Non-pigmented ciliary epithelial cell (primary cell): ENCODE measurements at regions not wholly inside any gene's neighbourhood (a gene's known extent, or its start where the extent isn't known, plus 50 kb on each side); places are given as distances from the start of the nearest gene placed in this dataset.
A peak's percentile ranks its signal among the peaks of the same experiment; 100 is the strongest.
"Not testable (repeated sequence)": the region's sequence is repeated elsewhere in the genome, so short reads cannot be mapped to it uniquely, and the experiment has no call there.

ENCODE experiments used
- DNase-seq: peaks from one replicate; pipeline ENCODE4 v3.0.0-alpha.2; 2010; ENCODE audit warnings: low read depth

DNA sequence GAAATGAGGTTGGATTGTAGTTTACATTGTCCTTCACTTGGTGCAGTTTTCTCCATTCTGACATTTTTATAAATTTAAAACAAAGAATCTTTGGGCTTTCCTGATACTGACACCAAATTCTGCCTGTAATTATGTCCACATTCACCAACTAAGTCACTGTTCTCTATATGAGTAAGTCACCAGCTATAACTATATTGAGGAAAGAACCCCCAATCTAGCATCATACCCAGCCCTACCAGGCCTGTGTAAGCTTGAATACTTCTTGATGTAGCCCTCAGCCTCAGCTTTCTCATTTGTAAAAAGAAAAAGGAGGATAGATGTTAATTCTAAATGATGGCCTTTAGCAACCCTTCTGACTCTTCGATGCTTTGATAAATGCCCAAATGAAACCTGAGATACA lies 112.7 kb upstream of the FST start:
- DNase-seq: no peak

DNA sequence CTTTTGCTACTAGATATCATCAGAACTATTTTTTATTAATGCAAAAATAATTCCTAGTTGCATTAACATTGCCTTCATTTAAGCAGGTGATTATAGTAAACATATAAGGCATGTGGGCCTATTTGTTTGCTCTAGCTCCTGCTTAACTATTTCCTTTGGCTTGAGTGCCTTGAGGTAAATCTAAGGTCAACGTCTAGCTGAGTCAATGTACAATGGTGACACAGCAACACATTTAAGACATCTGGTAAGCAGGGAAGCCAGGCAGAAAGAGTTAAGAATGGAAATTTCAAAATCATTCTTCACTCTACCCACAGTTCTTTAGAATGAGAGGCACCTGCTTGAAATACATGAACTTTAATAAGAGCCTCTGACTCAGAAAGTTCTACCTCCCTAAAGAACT lies 111.9 kb upstream of the FST start:
- DNase-seq: no peak

DNA sequence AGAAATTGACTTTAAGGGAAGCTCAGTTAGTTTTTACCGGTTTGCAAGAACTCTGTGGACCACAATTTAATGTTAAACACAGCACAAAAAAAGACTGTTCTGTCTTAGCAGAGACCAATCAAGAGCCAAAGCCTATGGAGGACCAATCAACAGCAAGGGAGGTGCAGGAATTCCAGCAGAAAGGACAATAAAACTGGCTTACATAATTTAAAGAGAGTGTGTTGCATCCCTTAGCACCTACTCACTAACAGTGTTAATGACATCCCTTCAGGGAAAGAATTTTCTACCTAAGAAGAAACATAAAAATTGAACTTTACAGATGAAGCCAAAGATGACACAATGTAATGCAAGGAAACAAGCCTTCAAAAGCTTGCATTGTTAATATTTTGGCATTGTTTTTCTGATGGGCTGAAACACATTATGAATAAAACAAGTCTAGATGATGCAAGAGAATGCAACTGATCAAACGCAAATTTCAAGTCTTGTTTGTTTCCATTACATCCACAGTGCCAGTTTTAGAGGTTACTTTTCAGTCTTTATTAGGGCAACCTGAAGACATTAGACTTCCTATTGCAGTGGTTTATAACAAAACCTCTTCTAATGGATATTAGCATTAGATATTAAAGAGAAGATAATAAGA lies 111.3 kb upstream of the FST start:
- no peak for DNase-seq

DNA sequence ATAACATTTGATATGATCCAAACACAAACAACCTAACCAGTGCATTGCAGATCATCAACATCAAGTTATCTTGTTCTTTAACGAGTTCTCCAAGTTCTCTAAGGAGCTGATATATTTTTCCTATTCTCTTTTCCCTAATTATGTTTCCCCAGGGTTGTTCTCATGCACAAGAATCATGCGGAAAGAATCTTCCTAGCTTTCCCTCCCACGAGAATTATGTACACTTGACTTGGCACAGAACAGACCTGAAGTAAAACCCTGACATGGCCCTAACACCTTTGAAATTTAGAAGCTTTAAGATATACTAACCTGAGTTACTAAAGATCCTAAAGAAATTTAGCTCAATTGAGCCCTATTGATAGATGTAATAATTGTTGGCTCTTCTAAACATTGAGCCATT lies 110.7 kb upstream of the FST start:
- no peak for DNase-seq

DNA sequence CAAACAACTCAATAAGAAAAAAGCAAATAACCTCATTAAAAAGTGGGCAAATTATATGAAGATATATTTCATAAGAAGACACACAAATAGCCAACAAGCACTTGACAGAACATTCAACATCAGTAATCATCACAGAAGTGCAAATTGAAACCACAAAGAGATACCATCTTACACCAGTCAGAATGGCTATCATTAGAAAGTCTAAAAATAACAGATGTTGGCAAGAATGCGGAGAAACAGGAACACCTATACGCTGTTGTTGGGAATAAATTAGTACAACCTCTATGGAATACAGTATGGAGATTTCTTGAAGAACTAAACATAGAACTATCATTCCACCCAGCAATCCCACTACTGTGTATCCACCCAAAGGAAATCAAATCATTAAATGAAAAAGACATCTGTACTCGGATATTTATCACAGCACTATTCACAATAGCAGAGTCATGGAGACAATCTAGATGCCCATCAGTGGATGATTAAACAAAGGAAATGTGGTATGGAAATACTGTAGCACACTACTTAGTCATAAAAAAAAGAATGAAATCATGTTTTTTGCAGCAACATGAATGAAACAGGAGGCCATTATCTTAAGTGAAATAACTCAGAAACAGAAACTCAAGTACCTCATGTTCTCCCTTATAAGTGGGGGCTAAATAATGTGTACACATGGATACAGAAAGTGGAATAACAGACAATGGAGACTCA lies 106.8 kb upstream of the FST start:
- DNase-seq: no peak

DNA sequence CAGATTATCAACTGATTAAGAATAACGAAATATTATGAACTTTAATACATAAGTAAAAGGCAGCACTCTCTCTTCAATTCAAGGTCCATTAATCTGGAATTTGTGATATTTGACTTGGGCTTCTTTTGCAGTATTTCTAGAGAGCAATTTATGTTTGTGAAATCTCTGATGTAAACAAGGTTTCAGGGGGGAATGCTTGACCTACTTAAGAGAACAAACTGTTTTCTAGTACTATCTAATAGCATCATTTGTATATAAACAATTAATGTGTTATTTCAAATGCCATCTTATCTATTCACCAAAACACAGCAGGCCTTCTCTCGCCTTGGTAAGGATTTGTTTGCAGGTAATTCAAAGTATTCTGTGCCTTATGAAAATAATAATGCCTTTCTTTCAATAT lies 103.6 kb upstream of the FST start:
- no peak for DNase-seq

DNA sequence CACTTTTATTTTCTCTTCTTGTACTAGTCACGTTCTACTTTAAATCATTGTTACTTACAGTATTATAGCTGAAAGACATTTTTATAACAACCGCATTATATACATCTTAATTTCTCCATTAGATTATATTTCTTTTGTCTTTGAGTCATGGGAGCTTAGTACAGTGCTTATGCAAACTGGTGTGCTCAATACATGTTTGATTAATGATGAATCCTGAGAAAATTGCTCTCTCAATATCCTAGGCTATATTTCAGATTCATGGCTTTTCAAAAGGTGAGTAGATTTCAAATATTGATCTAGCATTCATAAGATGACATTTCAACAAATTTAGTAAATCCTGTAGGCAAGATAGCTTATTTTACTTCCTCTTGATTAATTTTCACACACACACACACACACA lies 102.2 kb upstream of the FST start:
- DNase-seq: no peak

DNA sequence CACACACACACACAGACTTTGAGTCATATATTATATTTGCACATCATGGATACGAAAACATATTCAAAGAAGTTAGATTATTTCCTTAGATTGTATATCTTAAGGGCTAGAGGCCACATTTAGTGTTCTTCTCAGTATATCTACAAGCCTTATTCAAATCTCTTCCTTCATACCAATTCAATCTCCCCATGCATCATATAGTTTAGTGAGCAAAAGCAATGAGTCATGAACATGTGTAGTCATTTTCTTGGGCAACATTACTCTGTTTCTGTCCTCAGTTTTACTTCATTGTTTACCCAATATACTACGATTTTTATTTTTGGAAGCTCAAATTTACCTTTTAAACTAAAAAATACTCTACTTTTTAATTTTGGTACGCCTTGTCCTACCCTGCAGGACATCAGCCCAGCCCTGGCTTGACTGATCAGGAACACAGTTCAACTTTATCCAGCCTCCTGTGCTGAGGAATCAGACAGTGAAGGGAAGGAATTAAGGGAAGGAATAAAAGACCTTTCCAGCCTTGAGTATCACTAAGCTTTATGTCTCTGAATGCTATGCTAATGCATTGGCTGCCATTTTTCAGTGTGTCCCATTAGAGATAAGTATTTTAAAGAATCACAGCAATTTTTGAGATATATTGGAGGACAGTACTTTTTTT lies 101.7 kb upstream of the FST start:
- DNase-seq: no peak

DNA sequence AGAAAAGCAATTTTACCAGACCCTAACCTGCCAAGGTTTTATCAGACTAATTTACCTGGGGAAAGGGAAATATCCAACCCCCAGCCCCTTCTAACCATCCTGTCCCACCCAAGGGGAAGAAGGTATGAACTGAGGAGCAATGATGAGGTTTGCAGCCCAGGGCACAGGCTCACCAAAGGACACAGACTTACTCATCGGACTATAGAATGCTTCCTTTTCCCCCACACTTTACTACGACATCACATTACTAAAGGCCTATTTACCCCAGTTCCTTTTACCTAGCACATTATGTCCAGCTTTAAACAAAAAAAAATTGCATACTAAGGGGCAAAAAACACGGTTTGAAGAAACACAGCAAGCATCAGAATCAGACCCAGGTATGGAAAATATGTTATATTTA lies 94.1 kb upstream of the FST start:
- DNase-seq: no peak

DNA sequence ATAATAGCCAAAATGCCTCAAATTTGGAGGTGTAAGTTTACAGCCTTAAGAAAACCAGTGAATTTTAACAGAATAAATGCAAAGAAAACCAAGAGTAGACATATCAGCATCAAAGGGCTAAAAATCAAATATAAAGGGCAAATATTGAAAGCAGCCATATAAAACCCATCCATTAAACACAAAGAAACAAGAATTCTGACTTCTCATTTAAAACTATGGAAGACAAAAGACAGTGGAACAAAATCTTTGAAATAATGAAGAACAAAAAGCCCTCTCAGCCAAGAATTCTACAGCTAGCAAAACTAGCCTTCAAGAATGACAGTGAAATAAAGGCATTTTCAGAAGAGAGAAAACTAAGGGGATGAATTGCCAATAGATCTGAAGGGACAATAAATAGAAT lies 91.3 kb upstream of the FST start:
- no peak for DNase-seq

DNA sequence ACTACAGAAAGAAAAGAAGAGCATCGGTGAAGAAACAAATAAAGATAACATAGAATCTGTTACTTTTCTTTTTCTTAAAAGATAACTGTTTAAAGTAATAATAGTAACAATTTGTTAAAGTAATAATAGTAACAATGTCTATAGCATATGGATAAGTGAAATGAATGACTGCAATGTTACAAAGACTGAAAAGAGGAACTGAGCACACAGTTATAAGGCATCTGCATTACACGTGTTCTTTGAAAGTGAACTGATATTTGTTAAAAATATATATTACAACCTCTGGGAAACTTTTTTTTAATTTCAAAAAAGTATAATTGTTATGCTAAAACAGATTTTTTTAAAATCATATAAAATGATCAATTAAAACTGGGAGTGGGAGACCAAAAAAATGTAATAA lies 88.4 kb upstream of the FST start:
- DNase-seq: no peak

DNA sequence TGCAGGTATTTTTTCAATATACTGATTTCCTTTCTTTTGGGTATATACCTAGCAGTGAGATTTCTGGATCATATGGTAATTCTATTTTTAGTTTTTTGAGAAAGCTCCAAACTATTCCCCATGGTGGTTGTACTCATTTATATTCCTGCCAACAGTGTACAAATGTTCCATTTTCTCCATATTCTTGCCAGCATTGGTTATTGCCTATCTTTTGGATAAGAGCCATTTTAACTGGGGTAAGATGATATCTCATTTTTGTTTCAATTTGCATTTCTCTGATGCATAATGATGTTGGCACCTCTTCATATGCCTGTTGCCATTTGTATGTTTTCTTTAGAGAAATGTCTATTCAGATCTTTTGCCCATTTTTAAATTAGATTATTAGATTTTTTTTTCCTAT lies 85.6 kb upstream of the FST start:
- no peak for DNase-seq

DNA sequence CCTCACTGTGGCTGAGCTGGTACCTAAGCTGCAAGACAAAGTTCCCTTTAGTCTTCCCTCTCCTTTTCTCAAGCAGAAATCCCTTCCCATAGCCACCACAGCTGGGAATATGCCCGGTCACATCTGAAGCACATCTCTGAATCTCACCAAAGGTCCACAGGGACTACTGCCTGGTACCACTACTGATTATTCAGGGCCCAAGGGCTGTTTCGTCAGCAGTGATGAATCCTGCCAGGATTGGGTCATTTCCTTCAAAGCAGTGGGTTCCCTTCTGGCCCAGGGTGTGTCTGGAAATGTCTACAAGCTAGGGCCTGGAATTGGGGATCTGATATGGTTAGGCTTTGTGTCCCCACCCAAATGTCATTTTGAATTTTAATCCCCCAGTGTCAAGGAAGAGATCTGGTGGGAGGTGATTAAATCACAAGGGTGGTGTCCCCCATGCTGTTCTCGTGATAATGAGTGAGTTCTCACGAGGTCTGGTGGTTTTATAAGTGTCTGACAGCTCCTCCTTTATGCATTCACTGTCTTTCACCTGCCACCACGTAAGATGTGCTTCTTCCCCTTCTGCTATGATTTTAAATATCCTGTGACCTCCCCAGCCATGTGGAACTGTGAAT lies 83.2 kb upstream of the FST start:
- DNase-seq: no peak

DNA sequence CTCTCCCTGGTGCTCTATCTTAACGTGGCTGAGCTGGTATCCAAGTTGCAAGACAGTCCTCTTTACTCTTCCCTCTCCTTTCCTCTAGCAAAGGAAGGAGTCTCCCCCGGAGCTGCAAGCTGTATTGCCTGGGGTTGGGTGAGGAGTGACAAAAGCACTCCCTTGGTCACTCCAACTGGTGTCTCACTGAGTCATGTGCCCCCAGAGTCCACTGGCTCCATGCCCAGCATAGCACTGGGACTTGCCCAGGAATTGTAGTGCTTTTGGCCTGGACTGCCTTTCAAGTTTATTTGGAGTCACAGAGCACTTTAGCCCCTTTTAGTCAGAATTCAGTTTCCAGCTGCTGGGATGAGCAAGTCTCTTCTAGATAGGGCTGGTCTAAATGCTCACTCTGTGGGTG lies 82.6 kb upstream of the FST start:
- no peak for DNase-seq

DNA sequence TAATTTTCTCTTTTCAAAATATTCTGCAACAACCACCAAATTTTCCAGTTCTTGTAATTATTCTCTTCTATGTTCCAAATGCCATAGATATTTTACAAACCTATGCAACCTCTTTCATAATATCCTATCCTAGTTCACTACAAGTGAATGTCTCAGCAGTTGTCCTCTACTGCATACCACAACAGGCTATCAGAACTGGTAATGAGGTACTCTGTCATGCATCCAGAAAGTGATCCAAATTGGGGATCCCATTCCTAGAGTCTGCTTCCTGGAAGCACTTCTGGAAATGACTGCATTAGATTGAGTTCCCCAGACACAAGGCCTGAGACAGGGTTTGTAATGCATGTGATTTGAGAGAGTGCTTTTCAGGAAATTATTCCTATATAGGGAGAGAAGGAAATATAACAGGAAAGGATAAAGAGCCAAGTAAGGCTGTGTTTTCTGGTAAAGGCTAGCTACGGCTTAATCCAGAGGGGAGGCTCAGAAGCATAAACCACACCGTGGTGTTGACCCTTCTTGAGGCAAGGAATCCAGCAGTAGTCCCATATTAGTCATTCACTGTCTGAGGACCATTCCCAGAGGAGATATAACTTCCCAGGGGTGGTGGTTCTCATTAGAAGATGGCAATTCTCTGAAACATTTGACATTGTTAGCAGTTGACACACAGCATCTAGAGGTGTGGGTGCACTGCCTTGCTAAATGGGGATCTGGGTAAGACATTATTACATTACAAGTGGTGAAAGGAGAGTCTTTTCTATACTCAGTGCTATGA lies 80.3 kb upstream of the FST start:
- DNase-seq: no peak

DNA sequence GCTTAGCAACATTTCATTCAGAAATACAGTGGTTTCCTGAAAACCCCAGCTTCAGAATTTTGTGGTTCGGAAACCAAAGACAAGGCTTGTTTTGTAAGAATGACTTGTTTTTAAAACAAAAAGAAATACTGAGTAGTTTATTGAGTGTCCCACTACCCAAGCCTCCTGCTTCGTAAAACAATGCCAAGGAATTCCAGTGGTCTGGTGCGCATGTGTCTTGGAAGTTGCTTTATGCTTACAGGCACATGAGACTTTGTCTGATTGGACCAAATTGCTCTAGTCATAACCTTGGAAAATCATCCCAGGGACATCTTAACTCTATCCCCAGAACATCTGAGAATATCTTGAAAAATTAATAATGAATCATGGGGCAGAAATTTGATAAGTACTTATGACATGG lies 77.1 kb upstream of the FST start:
- DNase-seq: no peak

DNA sequence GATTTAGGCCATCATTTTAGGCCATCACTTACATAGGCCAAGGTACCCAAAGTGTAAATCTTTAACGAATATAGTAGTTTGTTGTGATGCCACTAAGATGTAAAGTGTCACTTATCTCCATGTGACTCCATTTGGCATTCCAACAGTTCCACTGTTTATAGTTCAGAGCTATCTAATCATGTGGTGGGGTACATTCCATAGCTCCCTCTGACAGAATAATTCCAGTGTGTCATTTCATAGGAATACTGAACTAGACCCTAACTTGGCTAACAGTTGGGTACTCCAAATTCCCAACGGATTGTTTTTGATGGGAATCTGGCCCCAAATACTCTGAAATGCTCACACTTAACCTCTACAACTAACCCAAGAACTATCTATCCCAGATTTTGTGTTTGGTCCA lies 76.7 kb upstream of the FST start:
- no peak for DNase-seq

DNA sequence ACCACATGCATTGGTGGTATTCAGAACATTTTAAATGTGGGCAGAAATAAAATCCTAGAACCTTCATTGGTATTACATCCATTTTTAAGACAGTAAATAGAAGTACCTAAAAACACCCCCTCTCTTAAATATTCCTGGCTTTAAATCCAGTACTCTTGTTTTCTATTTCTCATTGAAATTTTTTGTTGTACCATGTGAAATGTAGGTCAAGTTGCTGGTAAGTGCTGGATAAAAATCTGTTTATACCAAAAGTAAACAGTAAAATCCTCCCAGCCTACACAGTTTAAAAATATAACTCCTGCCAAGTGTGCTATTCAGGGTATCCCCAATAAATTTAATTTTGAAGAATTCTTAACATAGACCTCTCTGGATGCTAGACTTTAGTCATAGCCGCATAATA lies 75.0 kb upstream of the FST start:
- no peak for DNase-seq

DNA sequence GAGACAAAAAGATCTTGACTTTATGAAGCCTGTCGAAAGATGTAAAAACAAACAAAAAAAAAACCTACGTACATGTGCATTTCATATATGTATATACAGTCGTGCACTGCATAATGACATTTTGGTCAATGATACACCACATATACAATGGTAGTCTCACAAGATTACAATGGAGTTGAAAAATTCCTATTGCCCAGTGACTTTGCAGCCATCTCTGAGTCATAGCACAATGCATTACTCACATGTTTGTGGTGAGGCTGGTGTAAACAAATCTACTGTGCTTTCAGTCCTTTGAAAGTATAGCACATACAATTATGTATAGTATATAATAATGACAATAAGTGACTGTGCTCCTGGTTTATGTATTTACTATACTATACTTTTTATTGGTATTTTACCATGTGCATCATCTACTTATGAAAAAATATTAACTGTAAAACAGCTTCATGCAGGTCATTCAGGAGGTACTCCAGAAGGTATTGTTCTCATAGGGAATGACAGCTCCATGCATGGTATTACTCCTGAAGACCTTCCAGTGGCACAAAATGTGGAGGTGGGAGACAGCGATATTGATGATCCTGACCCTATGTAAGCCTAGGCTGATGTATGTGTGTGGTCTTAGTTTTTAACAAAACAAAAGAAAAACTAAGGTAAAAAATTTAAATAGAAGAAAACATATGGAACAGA lies 73.7 kb upstream of the FST start:
- peak; percentile 90 for DNase-seq

DNA sequence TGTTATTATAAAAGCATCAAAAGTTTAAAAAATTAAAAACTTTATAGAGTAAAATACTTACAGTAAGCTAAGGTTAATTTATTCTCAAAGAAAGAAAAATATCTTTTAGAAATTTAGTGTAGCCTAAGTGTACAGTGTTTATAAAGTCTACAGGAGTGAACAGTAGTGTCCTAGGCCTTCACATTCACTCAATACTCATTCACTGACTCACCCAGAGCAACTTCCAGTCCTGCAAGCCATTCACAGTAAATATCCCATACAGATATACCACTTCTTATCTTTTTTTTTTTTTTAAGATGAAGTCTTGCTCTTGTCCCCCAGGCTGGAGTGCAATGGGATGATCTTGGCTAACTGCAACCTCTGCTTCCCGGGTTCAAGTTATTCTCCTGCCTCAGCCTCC lies 73.1 kb upstream of the FST start:
- peak; percentile 79 for DNase-seq

DNA sequence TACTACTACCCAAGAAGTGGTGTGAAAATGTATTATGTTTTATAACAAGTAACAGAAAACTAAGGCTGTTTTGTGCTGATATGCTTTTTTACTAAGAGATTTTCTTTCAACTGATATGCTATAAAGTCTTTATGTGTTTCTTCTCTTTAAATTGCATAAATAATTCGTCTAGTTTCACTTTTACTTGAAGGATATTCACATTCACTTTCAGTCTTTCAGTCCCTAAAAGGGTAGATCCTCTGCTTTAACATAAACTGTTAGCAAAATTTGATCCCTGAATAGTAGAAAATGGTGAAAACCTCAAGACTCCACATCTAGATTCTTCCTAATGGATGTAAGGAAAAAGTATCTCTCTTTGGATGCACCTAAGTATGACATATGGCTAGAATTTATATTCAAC lies 69.0 kb upstream of the FST start:
- no peak for DNase-seq

DNA sequence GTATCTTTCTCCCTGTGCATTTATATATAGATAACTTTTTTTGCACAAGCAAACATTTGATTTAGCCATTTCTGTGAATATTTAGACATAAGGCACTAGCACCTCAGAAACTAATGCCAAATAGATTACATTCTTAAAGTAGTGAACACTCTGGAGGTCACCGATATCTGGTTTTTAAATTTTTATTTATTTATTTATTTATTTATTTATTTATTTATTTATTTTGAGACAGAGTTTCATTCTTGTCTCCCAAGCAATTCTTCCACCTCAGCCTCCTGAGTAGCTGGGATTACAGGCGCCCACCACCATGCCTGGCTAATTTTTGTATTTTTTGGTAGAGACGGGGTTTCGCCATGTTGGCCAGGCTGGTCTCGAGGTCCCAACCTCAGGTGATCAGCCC lies 67.9 kb upstream of the FST start:
- not testable (repeated sequence) for DNase-seq
